ENCODE measurements at regions not wholly inside any gene's neighbourhood (a gene's known extent, or its start where the extent isn't known, plus 50 kb on each side); places are given as distances from the start of the nearest gene placed in this dataset.
A peak's percentile ranks its signal among the peaks of the same experiment; 100 is the strongest.

DNA sequence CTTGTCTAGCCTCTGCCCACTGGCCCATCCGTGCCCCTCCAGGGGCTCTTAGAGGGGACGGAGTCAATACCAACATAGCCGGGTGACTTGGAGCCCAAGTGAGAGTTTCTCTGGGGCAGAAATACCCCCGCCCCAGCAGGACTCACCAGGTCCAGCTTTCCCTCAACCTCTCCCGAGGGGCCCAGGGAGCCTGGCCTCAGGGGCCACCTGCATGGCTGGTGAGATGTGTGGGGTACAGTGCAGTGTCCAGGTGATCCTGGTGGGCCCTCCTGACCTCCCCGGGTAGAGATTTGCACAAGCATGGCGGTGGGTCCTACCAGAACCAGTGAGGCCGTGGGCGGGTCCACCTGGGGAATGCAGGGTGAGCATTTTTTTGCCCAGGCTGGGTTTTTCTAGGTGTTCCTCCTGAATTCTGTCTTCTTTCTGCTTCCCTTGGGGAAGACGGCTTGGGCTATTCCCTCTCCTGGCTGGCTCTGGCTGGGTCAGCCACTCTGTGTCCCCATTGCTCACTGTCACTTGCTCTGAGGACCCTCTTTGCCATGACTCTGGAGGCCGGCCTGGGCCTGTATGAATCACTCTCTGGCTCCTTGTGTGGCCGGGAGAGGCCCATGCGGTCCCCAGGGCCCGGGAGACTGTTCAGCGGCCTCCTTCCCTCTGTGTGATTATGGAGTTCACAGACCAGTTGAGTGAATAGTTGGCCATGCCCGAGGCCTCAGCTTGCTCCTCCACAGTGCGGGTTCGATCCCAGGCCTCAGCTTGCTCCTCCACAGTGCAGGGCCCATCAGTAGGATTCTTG is 71.0 kb upstream of the NKX1-1 start:
- H3K27ac Mint-ChIP-seq (ENCODE audit: unreplicated experiment) = no peak overlapping the region
- no peaks in the 10 kb centered on the region for H3K36me3 Mint-ChIP-seq (ENCODE audit: low read depth)
- H3K27me3 Mint-ChIP-seq (ENCODE audit: low read depth) = peaks cover 9% of the 10 kb centered on the region
- H3K4me3 Mint-ChIP-seq (ENCODE audit: unreplicated experiment) = no peak overlapping the region
- no peaks in the 10 kb centered on the region for H3K4me1 Mint-ChIP-seq (ENCODE audit: low read depth)
- peak; percentile 73 for DNase-seq (ENCODE audit: low spot score)
- TF ChIP-seq, protein P1, sequence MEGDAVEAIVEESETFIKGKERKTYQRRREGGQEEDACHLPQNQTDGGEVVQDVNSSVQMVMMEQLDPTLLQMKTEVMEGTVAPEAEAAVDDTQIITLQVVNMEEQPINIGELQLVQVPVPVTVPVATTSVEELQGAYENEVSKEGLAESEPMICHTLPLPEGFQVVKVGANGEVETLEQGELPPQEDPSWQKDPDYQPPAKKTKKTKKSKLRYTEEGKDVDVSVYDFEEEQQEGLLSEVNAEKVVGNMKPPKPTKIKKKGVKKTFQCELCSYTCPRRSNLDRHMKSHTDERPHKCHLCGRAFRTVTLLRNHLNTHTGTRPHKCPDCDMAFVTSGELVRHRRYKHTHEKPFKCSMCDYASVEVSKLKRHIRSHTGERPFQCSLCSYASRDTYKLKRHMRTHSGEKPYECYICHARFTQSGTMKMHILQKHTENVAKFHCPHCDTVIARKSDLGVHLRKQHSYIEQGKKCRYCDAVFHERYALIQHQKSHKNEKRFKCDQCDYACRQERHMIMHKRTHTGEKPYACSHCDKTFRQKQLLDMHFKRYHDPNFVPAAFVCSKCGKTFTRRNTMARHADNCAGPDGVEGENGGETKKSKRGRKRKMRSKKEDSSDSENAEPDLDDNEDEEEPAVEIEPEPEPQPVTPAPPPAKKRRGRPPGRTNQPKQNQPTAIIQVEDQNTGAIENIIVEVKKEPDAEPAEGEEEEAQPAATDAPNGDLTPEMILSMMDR (IDR thresholded peaks at IDR 0.05) = no peak
- H3K9me3 Mint-ChIP-seq (ENCODE audit: low read depth) = peaks cover 21% of the 10 kb centered on the region

- no peak overlapping the region for H3K4me3 Mint-ChIP-seq (ENCODE audit: unreplicated experiment)
Measured at GRCh38 chr4:1476140-1476513, 69.9 kb upstream of the NKX1-1 start.

DNA sequence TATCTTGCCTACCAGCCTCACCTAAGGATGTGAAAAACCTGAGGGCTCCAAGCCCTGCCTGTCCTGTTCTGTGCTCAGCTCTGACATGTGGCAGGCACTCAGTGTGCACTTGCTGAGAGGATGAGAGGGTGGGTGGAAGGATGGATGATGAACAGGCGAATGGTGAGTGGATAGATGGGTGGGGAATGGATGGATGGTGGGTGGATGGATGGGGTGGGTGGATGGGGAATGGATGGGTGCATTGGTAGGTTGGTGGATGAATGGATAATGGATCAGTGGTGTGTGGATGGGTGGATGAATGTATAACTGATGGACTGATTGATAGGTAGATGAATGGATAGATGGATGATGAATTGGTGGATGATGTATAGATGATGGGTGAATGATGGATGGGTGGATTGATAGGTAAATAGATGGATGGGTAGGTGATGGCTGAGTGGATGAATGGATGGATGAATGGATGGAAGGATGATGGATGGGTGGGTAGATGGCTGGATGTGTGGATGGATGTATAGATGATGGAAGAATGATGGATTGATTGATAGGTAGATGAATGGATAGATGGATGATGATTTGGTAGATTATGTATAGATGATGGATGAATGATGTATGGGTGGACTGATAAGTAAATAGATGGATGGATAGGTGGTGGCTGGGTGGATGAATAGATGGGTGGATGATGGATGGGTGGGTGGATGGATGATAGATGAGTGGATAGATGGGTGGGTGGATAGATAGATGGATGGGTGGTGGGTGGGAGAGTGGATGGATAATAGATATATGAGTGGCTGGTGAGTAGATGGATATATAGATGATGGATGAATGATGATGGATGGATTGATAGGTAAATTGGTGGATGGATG is 69.3 kb upstream of the NKX1-1 start:
- Mint-ChIP-seq H3K27ac (ENCODE audit: unreplicated experiment) (no peak overlapping the region), H3K4me1 (ENCODE audit: low read depth) (no peaks in the 10 kb centered on the region), H3K9me3 (ENCODE audit: low read depth) (peaks cover 9% of the 10 kb centered on the region), H3K36me3 (ENCODE audit: low read depth) (no peaks in the 10 kb centered on the region), H3K4me3 (ENCODE audit: unreplicated experiment) (no peak overlapping the region), H3K27me3 (ENCODE audit: low read depth) (peaks cover 9% of the 10 kb centered on the region)
- TF ChIP-seq, protein P1 (IDR thresholded peaks at IDR 0.05) = no peak
- DNase-seq (ENCODE audit: low spot score) = no peak

More at GRCh38 chr4:1476140-1476513, 69.9 kb upstream of the NKX1-1 start:
- no peaks in the 10 kb centered on the region for H3K36me3 Mint-ChIP-seq (ENCODE audit: low read depth)
- DNase-seq (ENCODE audit: low spot score) = no peak
- H3K27me3 Mint-ChIP-seq (ENCODE audit: low read depth) = peaks cover 9% of the 10 kb centered on the region
- H3K27ac Mint-ChIP-seq (ENCODE audit: unreplicated experiment) = no peak overlapping the region
- no peaks in the 10 kb centered on the region for H3K4me1 Mint-ChIP-seq (ENCODE audit: low read depth)
- H3K9me3 Mint-ChIP-seq (ENCODE audit: low read depth) = peaks cover 13% of the 10 kb centered on the region
- TF ChIP-seq, protein P1 (IDR thresholded peaks at IDR 0.05) = no peak

GRCh38 chr4:1474126-1475090 is 68.2 kb upstream of the NKX1-1 start:
- Mint-ChIP-seq H3K27me3 (ENCODE audit: low read depth) (peaks cover 9% of the 10 kb centered on the region), H3K27ac (ENCODE audit: unreplicated experiment) (no peak overlapping the region), H3K4me1 (ENCODE audit: low read depth) (no peaks in the 10 kb centered on the region), H3K9me3 (ENCODE audit: low read depth) (peaks cover 7% of the 10 kb centered on the region), H3K36me3 (ENCODE audit: low read depth) (no peaks in the 10 kb centered on the region), H3K4me3 (ENCODE audit: unreplicated experiment) (no peak overlapping the region)
- DNase-seq (ENCODE audit: low spot score) = no peak
- TF ChIP-seq, protein P1 (IDR thresholded peaks at IDR 0.05) = no peak
